GDM1 (cell line): ENCODE measurements at regions not wholly inside any gene's neighbourhood (a gene's known extent, or its start where the extent isn't known, plus 50 kb on each side); places are given as distances from the start of the nearest gene placed in this dataset.

Experiments used
- DNase-seq: peaks from one replicate; lab custom pipeline; 2025; lab: John Stamatoyannopoulos, UW

DNA sequence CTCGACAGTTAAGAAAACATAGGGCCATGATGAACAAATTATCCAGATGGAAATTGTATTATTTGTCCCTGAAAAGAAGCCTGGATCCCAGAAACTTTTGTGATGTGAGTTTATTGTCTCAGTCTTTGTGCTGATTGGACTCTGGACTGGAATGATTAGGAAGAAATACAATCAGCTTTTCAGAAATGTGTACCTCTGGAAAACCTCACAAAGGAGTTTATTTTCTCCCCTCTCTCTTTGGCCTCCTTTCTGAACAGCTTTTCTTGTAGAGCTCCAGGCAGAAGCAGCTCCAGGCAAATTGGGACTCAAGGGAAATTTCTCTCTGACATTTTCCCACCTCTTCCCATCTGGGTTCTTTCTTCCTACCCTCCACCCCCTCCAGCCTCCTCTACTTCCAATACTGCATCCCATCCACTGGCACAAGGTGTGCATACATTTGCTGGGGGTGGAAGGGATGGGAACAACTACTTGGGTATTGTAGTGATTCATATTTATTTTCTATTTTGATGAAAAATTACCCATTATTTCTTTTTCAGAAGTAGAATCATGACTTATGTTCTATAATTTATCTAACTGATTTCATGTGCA is 119.7 kb downstream of the CD47 start:
- DNase-seq = no peak

DNA sequence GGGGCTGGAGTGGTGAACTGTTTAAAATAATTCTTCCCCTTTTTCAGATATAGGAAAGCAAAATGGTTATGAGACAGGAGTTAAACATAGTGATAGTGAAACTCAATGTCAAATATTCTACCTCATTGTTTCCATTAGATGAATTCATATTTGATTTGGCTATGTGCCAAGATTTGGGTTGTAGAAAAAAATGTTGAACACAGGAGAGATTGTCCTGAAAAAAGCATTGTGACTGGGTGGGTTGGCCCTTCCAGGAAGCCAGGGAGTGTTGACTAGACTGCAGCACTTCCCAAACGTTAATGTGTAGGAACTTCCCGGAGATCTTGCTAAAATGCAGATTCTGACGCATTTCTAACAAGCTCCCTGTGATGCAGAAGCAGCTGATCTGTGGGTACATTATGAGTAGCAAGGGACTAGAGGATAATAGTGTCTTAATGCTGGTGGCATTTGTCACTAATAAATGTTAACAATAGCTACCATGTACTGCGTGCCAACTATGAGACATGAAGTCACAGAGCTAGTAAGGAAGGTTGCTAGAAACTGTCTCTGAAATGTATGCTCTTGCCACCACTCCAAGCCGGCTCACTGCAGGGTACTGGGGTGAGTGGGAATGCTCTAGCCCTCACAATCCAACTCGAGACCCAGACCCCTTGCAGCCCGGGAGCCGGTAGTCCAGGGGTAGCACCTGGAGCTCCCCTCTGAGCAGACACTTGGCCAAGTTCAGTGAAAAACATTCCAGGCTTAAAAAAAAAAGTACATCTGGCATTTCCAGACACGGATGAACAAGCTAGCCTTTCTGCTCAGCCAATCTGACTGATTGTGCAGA is 120.6 kb downstream of the CD47 start:
- DNase-seq = no peak

DNA sequence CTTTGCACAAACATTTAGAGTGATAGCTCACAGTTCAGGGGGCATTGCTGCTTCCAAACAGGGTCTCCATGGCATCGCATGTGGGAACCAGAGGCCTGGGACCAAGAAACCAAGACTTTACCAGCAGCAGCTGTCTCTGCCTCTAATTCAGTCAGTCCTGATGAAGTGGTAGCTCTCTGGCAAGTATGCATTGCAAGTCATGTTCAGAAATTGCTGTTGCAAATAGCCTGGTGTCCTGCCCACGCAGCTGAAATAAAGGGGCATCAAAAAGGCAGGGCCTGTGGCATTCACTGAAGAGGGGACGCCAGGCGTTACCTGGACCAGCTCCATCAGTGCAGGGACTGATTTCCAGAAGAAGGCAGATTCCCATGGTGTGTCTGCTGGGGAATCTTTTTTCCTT is 121.3 kb downstream of the CD47 start:
- DNase-seq = no peak

GRCh38 chr3:107966276-107966675 is 124.6 kb downstream of the CD47 start:
- DNase-seq = no peak

GRCh38 chr3:107965136-107965655 is 125.6 kb downstream of the CD47 start:
- no peak for DNase-seq

DNA sequence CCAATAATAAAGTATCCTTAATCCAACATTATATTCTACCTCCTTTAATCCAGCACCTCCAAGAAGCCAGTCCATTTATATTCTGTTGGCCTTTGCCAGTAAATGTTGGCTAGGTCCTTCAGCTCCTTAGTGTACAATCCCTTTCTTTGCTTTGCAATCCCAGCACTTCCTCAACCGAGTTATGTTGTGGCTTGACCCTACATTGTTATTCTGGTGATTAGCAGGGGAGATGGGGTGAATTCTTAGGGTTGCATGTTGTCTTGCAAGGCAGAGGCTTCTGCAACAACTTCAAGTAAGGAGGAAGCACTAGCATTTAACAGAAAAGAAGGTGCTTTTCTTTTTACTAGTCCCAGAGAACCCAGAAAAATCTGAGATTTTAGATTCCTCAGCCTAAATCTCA is 127.2 kb downstream of the CD47 start:
- no peak for DNase-seq

GRCh38 chr3:107962946-107963345 is 127.9 kb downstream of the CD47 start:
- DNase-seq = no peak

DNA sequence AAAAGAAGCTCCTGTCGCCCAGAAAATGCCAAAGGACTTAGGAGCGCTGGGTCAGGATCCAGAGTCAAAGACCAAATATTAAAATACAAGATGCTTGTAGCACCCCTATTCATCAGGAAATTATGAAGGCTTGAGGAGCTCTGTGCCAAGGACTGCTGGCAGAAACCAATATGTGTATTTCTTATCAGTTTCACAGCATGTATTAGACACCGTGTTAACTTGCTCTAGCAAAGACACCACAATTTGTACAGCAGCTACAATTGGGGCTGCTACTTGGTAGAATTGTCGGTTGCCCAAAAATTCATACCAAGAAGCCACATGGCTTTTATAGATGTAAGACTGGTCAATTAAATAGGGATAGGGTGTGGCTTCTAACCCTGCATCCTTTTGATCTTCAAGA is 128.8 kb downstream of the CD47 start:
- no peak for DNase-seq

GRCh38 chr3:107959550-107960154 is 131.2 kb downstream of the CD47 start:
- DNase-seq = no peak

GRCh38 chr3:107958146-107958545 is 132.7 kb downstream of the CD47 start:
- no peak for DNase-seq

GRCh38 chr3:107956991-107957900 is 133.6 kb downstream of the CD47 start:
- DNase-seq = no peak

DNA sequence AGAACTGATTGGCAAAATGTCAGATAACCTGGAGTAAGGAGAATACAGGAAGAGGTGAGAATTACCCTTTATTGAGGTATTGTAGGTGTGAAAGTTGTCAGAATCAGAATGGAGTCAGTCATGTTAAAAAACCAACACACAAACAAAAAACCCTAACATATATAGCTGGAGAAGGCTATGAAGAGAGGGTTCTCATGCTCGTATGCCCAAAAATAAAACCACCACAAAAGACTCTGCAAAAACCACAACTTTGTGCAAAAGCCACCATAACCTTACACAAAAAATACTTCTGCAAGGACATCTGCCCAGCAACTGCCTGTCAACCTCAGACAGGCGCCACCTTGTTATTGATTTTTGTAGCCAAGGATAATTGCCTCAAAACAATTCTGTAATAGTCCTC is 136.0 kb downstream of the CD47 start:
- no peak for DNase-seq

GRCh38 chr3:107953722-107954121 is 137.1 kb downstream of the CD47 start:
- no peak for DNase-seq

GRCh38 chr3:107951126-107951525 is 139.7 kb downstream of the CD47 start:
- DNase-seq = no peak

DNA sequence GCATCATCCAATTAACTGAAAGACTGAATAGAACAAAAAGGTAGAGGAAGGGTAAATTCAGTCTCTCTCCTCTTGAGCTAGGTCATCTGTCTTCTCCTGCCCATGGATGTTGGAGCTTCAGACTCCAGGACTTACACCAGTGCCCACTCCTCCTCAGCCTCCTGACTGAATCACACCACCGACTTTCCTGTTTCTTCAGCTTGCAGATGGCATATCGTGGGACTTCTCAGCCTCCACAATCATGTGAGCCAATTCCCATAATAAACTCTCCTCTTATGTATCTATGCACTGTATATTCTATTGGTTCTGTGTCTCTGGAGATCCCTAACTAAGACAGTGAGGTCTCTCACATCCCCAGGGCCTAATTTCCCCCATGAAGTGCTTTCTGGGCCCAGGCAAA is 140.4 kb downstream of the CD47 start:
- DNase-seq = no peak

GRCh38 chr3:107949394-107949970 is 141.3 kb downstream of the CD47 start:
- no peak for DNase-seq

DNA sequence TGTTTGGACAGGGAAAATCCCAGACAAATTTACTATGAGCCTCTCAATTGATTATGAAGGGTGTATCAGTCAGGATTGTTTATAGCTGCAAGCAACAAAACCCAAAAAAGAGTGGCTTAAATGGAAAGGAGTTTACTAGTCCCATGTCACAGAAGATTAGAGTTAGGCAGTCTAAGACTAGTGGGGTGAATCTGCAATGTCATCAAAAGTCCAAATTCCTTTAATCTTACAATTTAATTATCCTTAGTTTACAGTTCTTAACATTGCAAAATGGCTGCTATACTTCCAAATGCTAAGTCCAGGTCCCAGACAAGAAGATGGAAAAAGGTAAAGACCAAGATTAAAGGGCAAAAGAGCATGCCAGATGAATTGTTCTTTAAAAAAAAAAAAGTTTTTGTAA is 143.6 kb downstream of the CD47 start:
- no peak for DNase-seq

DNA sequence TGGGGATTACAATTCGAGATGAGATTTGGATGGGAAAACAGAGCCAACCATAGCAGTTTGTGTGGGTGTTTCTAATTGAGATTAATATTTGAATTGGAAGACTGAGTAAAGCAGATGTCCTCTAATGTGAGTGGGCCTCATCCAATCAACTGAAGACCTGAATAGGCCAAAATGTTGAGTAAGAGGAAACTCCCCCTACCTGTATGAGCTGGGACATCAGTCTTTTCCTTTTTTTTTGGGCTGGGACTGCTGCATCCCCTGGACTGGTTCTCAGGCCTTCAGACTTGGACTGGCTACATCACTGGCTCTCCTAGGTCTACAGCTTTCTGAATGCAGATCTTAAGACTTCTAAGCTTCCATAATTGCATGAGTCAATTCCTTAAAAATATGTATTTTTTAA is 144.1 kb downstream of the CD47 start:
- DNase-seq = no peak

- DNase-seq = no peak
These were observed 145.3 kb downstream of the CD47 start for GRCh38 chr3:107945417-107946094.

GRCh38 chr3:107943786-107944523 is 146.9 kb downstream of the CD47 start:
- no peak for DNase-seq
